Upper lobe of left lung (tissue), 6 donors: ENCODE measurements at regions not wholly inside any gene's neighbourhood (a gene's known extent, or its start where the extent isn't known, plus 50 kb on each side); places are given as distances from the start of the nearest gene placed in this dataset.

Source experiments
- ATAC-seq, 2 donors: fragments of 200-7000 bp; cut with Tn5 transposase; one replicate each; pipeline ENCODE4 v1.9.1; 2022; ENCODE audit warnings: mild to moderate bottlenecking in 2 of 2, moderate library complexity in 2 of 2; ENCODE audit not compliant: low FRiP score in 2 of 2
- DNase-seq, 2 donors: peaks; one replicate each; pipeline ENCODE4 v3.0.0-alpha.2; 2019 to 2020
- H3K27ac ChIP-seq, 4 donors: fragments of 200-600 bp; sonication (generic); one replicate each; pipeline ENCODE4 v1.5.1; 2016 to 2019
- H3K27me3 ChIP-seq, 4 donors: fragments of 200-600 bp; sonication (generic); one replicate each; pipeline ENCODE4 v1.5.1; 2017 to 2019
- H3K36me3 ChIP-seq, 4 donors: fragments of 200-600 bp; sonication (generic); one replicate each; pipeline ENCODE4 v1.5.1; 2016 to 2019
- H3K4me1 ChIP-seq, 4 donors: fragments of 200-600 bp; sonication (generic); one replicate each; pipeline ENCODE4 v1.5.1; 2018 to 2019
- H3K4me3 ChIP-seq, 4 donors: fragments of 200-600 bp; sonication (generic); one replicate each; pipeline ENCODE4 v1.5.1; 2017 to 2019; ENCODE audit warnings: mild to moderate bottlenecking in 2 of 4, moderate library complexity in 1 of 4
- H3K9me3 ChIP-seq, 4 donors: fragments of 200-600 bp; sonication (generic); one replicate each; pipeline ENCODE4 v1.5.1; 2018 to 2019
- CTCF ChIP-seq, 6 experiments: fragments of 450-650 bp in 4 of 6; fragments of 200-600 bp in 2 of 6; sonication (generic) in 2 of 6; IDR thresholded peaks; one replicate each; pipeline ENCODE4 v1.5.1; 2016 to 2019; ENCODE audit warnings: antibody characterized with exemption in 6 of 6
- EP300 ChIP-seq, 4 donors: sonication (generic); formaldehyde crosslinking; IDR thresholded peaks; one replicate each; pipeline ENCODE4 v1.5.1; 2017; ENCODE audit warnings: antibody characterized with exemption in 4 of 4, control low read depth in 2 of 4
- POLR2A ChIP-seq, 4 donors: fragments of 450-650 bp; IDR thresholded peaks; one replicate each; pipeline ENCODE4 v1.5.1; 2016 to 2017; ENCODE audit warnings: antibody characterized with exemption in 4 of 4, mild to moderate bottlenecking in 2 of 4
- POLR2AphosphoS5 ChIP-seq, 2 donors: sonication (generic); formaldehyde crosslinking; IDR thresholded peaks; one replicate each; pipeline ENCODE4 v1.5.1; 2017; ENCODE audit warnings: antibody characterized with exemption in 2 of 2
- WGBS, 2 donors: methylation state at CpG; one replicate each; pipeline ENCODE4 v1.1.5; 2017 to 2018; 5-methylcytosine and 5-hydroxymethylcytosine counted together
- donor health status: DM: no; HTN: no; CAD: no; lungs with moderate emphysema.
- donor health status: DM: no; HTN: yes; CAD: no; lungs with severe emphysema.

GRCh38 chr12:128009108-128009507 is 257.9 kb upstream of the TMEM132C start:
- ATAC-seq (no peak), DNase-seq (no peak)
- no peaks in the 10 kb centered on the region for H3K36me3 ChIP-seq
- 69 to 80% methylated on average over 4 to 8 of the region's 8 CpGs for WGBS, 2 donors
- no peaks in the 10 kb centered on the region for H3K27me3 ChIP-seq
- no peak overlapping the region for H3K27ac ChIP-seq
- H3K4me3 ChIP-seq, result no peak overlapping the region
- H3K9me3 ChIP-seq, result no peaks in the 10 kb centered on the region
- no peaks in the 10 kb centered on the region for H3K4me1 ChIP-seq
- TF ChIP-seq POLR2A (IDR thresholded peaks at IDR 0.05) (no peak), POLR2AphosphoS5 (IDR thresholded peaks at IDR 0.05) (no peak), CTCF (IDR thresholded peaks at IDR 0.05) (no peak), EP300 (IDR thresholded peaks at IDR 0.05) (no peak)

DNA sequence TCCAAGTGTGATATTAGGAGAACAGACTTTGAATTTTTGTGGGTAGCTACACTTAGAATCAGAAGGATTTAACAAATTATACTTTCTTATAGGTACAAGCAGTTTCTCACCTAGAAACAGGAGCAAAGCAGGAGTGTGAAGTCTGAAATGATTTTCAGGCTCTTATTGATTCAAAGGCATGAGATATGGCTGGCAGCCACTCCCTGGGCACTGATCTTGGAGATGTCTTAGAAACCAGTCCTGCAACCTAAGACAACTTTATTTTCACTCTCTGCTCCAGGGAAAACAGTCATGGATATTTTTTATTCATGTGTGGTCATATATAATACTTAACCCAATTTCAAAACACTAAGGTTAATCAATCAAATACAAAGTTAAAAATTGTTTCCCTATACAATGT is 254.9 kb upstream of the TMEM132C start:
- no peak for DNase-seq
- ATAC-seq, result no peak
- Histone ChIP-seq H3K27me3 (no peaks in the 10 kb centered on the region), H3K4me1 (no peaks in the 10 kb centered on the region), H3K9me3 (no peaks in the 10 kb centered on the region), H3K36me3 (no peaks in the 10 kb centered on the region), H3K4me3 (no peak overlapping the region), H3K27ac (no peak overlapping the region)
- TF ChIP-seq POLR2A (IDR thresholded peaks at IDR 0.05) (no peak), EP300 (IDR thresholded peaks at IDR 0.05) (no peak), CTCF (IDR thresholded peaks at IDR 0.05) (no peak), POLR2AphosphoS5 (IDR thresholded peaks at IDR 0.05) (no peak)

DNA sequence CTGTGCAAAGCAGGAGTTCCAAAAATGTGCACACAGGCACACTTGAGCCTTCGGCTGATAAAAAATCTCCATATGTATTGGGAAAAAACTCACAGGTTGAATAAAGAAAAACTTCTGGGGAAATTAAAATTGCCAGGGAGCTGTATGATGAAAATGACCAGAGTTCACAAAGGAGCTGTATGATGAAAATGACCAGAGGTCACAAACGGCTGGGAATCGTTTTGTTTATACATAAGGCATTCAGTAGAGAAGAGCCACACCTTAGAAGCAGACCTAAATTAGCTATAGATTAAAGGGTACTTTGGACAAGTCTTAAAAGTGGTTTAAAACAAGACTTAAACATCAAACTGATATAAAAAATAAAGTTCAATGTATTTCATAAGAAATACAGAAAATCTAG is 251.7 kb upstream of the TMEM132C start:
- Histone ChIP-seq H3K36me3 (no peaks in the 10 kb centered on the region), H3K4me3 (no peak overlapping the region), H3K27ac (no peak overlapping the region), H3K4me1 (no peaks in the 10 kb centered on the region), H3K27me3 (no peaks in the 10 kb centered on the region), H3K9me3 (no peaks in the 10 kb centered on the region)
- WGBS, 2 donors, result 57 to 60% methylated on average over 3 of the region's 3 CpGs
- ATAC-seq (no peak), DNase-seq (no peak)
- TF ChIP-seq POLR2A (IDR thresholded peaks at IDR 0.05), result no peak
- no peak for TF ChIP-seq POLR2AphosphoS5 (IDR thresholded peaks at IDR 0.05)
- TF ChIP-seq CTCF (IDR thresholded peaks at IDR 0.05), result no peak
- TF ChIP-seq EP300 (IDR thresholded peaks at IDR 0.05), result no peak

DNA sequence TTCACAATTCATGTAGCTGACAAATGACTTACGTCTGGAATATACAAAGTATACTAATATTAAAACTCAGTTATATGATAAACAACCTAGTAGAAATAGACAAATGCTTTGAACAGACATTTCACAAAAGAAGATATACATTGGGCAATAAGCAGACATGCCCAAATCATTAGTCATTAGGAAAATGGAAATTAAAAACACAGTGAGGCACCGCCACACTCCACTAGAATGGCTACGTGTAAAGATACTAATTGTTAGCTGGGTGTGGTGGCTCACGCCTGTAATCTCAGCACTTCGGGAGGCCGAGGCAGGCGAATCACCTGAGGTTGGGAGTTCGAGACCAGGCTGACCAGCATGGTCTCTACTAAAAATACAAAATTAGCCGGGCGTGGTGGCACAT is 248.9 kb upstream of the TMEM132C start:
- 81 to 84% methylated on average over 10 of the region's 10 CpGs for WGBS, 2 donors
- no peak for TF ChIP-seq POLR2A (IDR thresholded peaks at IDR 0.05)
- TF ChIP-seq EP300 (IDR thresholded peaks at IDR 0.05), result no peak
- TF ChIP-seq CTCF (IDR thresholded peaks at IDR 0.05), result no peak
- no peak for TF ChIP-seq POLR2AphosphoS5 (IDR thresholded peaks at IDR 0.05)
- H3K27me3 ChIP-seq, result no peaks in the 10 kb centered on the region

DNA sequence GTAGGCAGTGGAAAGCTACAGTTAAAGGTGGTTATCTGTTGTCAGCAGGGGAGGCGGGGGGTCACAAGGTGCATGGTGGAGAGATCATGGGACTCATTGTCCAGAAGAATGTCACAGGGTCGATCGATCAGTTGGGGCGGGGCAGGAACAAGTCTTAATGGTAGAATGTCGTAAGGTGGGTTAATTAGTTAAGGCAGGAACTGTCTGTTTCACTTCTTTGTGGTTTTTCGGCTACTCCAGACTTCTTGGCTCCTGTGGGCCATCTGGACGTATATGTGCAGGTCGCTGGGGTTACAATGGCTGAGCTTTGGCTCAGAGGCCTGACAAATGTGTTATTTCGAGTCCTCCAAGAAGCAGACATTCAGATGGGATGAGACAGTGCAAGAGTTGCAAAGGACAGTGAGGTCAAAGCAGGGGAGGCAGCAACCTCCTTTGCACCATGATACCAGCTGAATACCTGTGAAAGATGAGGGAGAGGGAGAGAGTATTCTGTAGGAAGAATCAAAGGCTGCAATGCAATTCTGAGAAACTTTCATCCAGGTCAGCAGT is 246.9 kb upstream of the TMEM132C start:
- no peak for DNase-seq
- Histone ChIP-seq H3K27ac (no peak overlapping the region), H3K36me3 (no peaks in the 10 kb centered on the region), H3K4me1 (no peaks in the 10 kb centered on the region), H3K27me3 (no peaks in the 10 kb centered on the region), H3K9me3 (no peaks in the 10 kb centered on the region), H3K4me3 (no peak overlapping the region)
- no peak for TF ChIP-seq POLR2A (IDR thresholded peaks at IDR 0.05)
- TF ChIP-seq EP300 (IDR thresholded peaks at IDR 0.05), result no peak
- ATAC-seq, result no peak
- WGBS, 2 donors, result 73 to 74% methylated on average over 9 of the region's 9 CpGs

More for the DNA sequence above, 248.9 kb upstream of the TMEM132C start:
- H3K4me1 ChIP-seq, result no peaks in the 10 kb centered on the region
- no peaks in the 10 kb centered on the region for H3K36me3 ChIP-seq
- ATAC-seq (no peak), DNase-seq (no peak)
- H3K27ac ChIP-seq, result no peak overlapping the region
- H3K9me3 ChIP-seq, result no peaks in the 10 kb centered on the region
- H3K4me3 ChIP-seq, result no peak overlapping the region
